HCT116 (cell line): ENCODE measurements at regions not wholly inside any gene's neighbourhood (a gene's known extent, or its start where the extent isn't known, plus 50 kb on each side); places are given as distances from the start of the nearest gene placed in this dataset.

Experiments used
- ATAC-seq: fragments of 200-7000 bp; cut with Tn5 transposase; 2 replicates; pipeline ENCODE4 v1.9.1; 2020; ENCODE audit warnings: mild to moderate bottlenecking, moderate library complexity
- BruUV-seq: library from RNA; stranded (reverse); fragments of 400-500 nt; replicated peaks from 2 replicates; lab custom pipeline; 2021; lab: Mats Ljungman, UMichigan
- CTCF ChIA-PET: fragments of 300-600 bp; sonication (Branson Sonifier 250); formaldehyde crosslinking; loops from one replicate; lab custom pipeline; 2021; ENCODE audit warnings: antibody characterized with exemption; lab: Charles Lee
- POLR2A ChIA-PET: fragments of 300-600, 350-600 bp; sonication (Branson Sonifier 250); formaldehyde crosslinking; loops from one replicate; lab custom pipeline; 2021; ENCODE audit warnings: antibody characterized with exemption; lab: Charles Lee
- RAD21 ChIA-PET, 2 experiments: fragments of 300-600 bp; sonication (Branson Sonifier 250); formaldehyde crosslinking; loops; one replicate each; lab custom pipeline; 2023; ENCODE audit warnings: low total read pairs in 2 of 2; ENCODE audit not compliant: uncharacterized antibody in 2 of 2, unreplicated experiment in 2 of 2, low non-redundant PET in 1 of 2; lab: Charles Lee
- DNase-seq: peaks from one replicate; pipeline ENCODE4 v3.0.0-alpha.2; 2010; ENCODE audit warnings: low read depth, low spot score
- H2AFZ ChIP-seq: fragments of 200-600 bp; shearing (Covaris generic), sonication (generic); 2 replicates; pipeline ENCODE4 v1.6.1; 2017; ENCODE audit warnings: low read depth, mixed run types, mixed read lengths, antibody characterized with exemption, low read length; ENCODE audit not compliant: poor library complexity, severe bottlenecking
- H3K27ac ChIP-seq: 2 replicates; pipeline ENCODE4 v1.5.1; 2012; ENCODE audit warnings: low read depth, low read length
- H3K27me3 ChIP-seq: fragments of 200-600 bp; sonication (generic); 2 replicates; pipeline ENCODE4 v1.6.1; 2016; ENCODE audit warnings: mixed run types, low read length, mixed read lengths; ENCODE audit not compliant: insufficient read depth
- H3K36me3 ChIP-seq, 2 experiments: fragments of 200-500 bp in 1 of 2; fragments of 200-600 bp in 1 of 2; sonication (Bioruptor generic) in 1 of 2; sonication (generic) in 1 of 2; 2 replicates each; pipeline versions ENCODE4 v1.5.1 to v1.6.1; 2014 to 2016; ENCODE audit warnings: low read length in 2 of 2, inconsistent platforms in 1 of 2, mixed read lengths in 1 of 2, mixed run types in 1 of 2; ENCODE audit not compliant: insufficient read depth in 2 of 2, control insufficient read depth in 1 of 2
- H3K4me1 ChIP-seq, 2 experiments: fragments of 200-600 bp in 1 of 2; sonication (generic) in 1 of 2; 2 replicates each; pipeline versions ENCODE4 v1.5.1 to v1.6.1; 2012 to 2017; ENCODE audit warnings: low read length in 2 of 2, inconsistent platforms in 1 of 2, mild to moderate bottlenecking in 1 of 2, mixed read lengths in 1 of 2, mixed run types in 1 of 2, moderate library complexity in 1 of 2; ENCODE audit not compliant: insufficient read depth in 2 of 2, control insufficient read depth in 1 of 2
- H3K4me2 ChIP-seq: fragments of 200-600 bp; sonication (generic); 2 replicates; pipeline ENCODE4 v1.6.1; 2017; ENCODE audit warnings: mixed run types, low read length, mixed read lengths
- H3K4me3 ChIP-seq, 2 experiments: fragments of 200-600 bp in 1 of 2; sonication (generic) in 1 of 2; replicated peaks in 1 of 2; 2 replicates each; pipeline ENCODE4 v1.5.1; 2011 to 2016; ENCODE audit warnings: low read length in 2 of 2, control low read depth in 1 of 2, low read depth in 1 of 2, mild to moderate bottlenecking in 1 of 2, mixed read lengths in 1 of 2, mixed run types in 1 of 2
- H3K79me2 ChIP-seq: fragments of 200-600 bp; sonication (generic); 2 replicates; pipeline ENCODE4 v1.6.1; 2017; ENCODE audit warnings: mild to moderate bottlenecking, mixed run types, low read length, moderate library complexity, mixed read lengths; ENCODE audit not compliant: insufficient read depth
- H3K9ac ChIP-seq: fragments of 200-600 bp; sonication (generic); 2 replicates; pipeline ENCODE4 v1.6.1; 2016; ENCODE audit warnings: low read length, mixed read lengths
- H3K9me2 ChIP-seq: fragments of 200-600 bp; sonication (generic), shearing (Covaris generic); 2 replicates; pipeline ENCODE4 v1.6.1; 2017; ENCODE audit warnings: mixed run types, mild to moderate bottlenecking, moderate library complexity; ENCODE audit not compliant: insufficient read depth
- H3K9me3 ChIP-seq, 2 experiments: fragments of 200-500 bp in 1 of 2; fragments of 200-600 bp in 1 of 2; sonication (Bioruptor generic) in 1 of 2; sonication (generic) in 1 of 2; 2 replicates each; pipeline ENCODE4 v1.6.1; 2014 to 2017; ENCODE audit warnings: low read length in 2 of 2, mixed read lengths in 2 of 2, inconsistent platforms in 1 of 2, low read depth in 1 of 2, mild to moderate bottlenecking in 1 of 2, mixed run types in 1 of 2, moderate library complexity in 1 of 2; ENCODE audit not compliant: control insufficient read depth in 1 of 2, insufficient read depth in 1 of 2
- H4K20me1 ChIP-seq: fragments of 200-600 bp; sonication (generic), shearing (Covaris generic); 2 replicates; pipeline ENCODE4 v1.6.1; 2017; ENCODE audit warnings: mixed run types, mild to moderate bottlenecking, moderate library complexity; ENCODE audit not compliant: insufficient read depth
- CEBPB ChIP-seq: IDR thresholded peaks from 2 replicates; pipeline ENCODE4 v1.6.1; 2012; ENCODE audit warnings: low read depth
- CTCF ChIP-seq, 3 experiments: fragments of 200-600 bp in 1 of 3; sonication (generic) in 1 of 3; IDR thresholded peaks in 2 of 3; conservative IDR thresholded peaks in 1 of 3; 2 replicates each; pipeline ENCODE4 v1.5.1; 2012 to 2017; ENCODE audit warnings: low read depth in 2 of 3, low read length in 2 of 3, antibody characterized with exemption in 1 of 3, borderline replicate concordance in 1 of 3, control low read depth in 1 of 3, mild to moderate bottlenecking in 1 of 3, mixed read lengths in 1 of 3, mixed run types in 1 of 3, moderate library complexity in 1 of 3; ENCODE audit not compliant: insufficient read depth in 1 of 3
- ELF1 ChIP-seq: IDR thresholded peaks from 2 replicates; pipeline ENCODE4 v1.6.1; 2012; ENCODE audit warnings: low read depth, borderline replicate concordance
- EZH2 ChIP-seq: fragments of 200-600 bp; sonication (generic); IDR thresholded peaks from 2 replicates; pipeline ENCODE4 v1.6.1; 2017; ENCODE audit warnings: antibody characterized with exemption, mixed run types
- EZH2phosphoT487 ChIP-seq: fragments of 200-600 bp; IDR thresholded peaks from 2 replicates; pipeline ENCODE4 v1.6.1; 2018; ENCODE audit warnings: antibody characterized with exemption, borderline replicate concordance
- POLR2A ChIP-seq: IDR thresholded peaks from 2 replicates; pipeline ENCODE4 v1.7.0; 2011; ENCODE audit warnings: borderline replicate concordance; ENCODE audit not compliant: insufficient read depth, insufficient read length; ENCODE audit errors: extremely low read depth
- REST ChIP-seq: IDR thresholded peaks from 2 replicates; pipeline ENCODE4 v1.6.1; 2012; ENCODE audit warnings: low read depth
- SIN3A ChIP-seq: IDR thresholded peaks from 2 replicates; pipeline ENCODE4 v1.6.1; 2012; ENCODE audit warnings: low read depth
- SRF ChIP-seq: IDR thresholded peaks from 2 replicates; pipeline ENCODE4 v1.6.1; 2012; ENCODE audit warnings: low read depth
- TCF7L2 ChIP-seq: IDR thresholded peaks from 2 replicates; pipeline ENCODE4 v1.7.0; 2011; ENCODE audit warnings: borderline replicate concordance, inconsistent platforms; ENCODE audit not compliant: insufficient read depth, insufficient read length; ENCODE audit errors: extremely low read depth
- YY1 ChIP-seq: IDR thresholded peaks from 2 replicates; pipeline ENCODE4 v1.6.1; 2011; ENCODE audit warnings: low read length, low read depth, moderate library complexity, mild to moderate bottlenecking; ENCODE audit not compliant: insufficient replicate concordance; ENCODE audit errors: extremely low read depth
- ZBTB33 ChIP-seq: IDR thresholded peaks from 2 replicates; pipeline ENCODE4 v1.6.1; 2011; ENCODE audit warnings: mild to moderate bottlenecking, low read length, moderate library complexity; ENCODE audit not compliant: insufficient replicate concordance; ENCODE audit errors: extremely low read depth
- ZFX ChIP-seq: fragments of 450-650 bp; IDR thresholded peaks from 2 replicates; pipeline ENCODE4 v1.6.1; 2017
- ZNF274 ChIP-seq: fragments of 200-500 bp; sonication (Bioruptor generic); IDR thresholded peaks from 2 replicates; pipeline ENCODE4 v1.6.1; 2014; ENCODE audit warnings: mild to moderate bottlenecking, low read depth, low read length, inconsistent platforms
- intact Hi-C: fragments of 100-400 bp; cut with micrococcal nuclease; formaldehyde crosslinking; loops from 2 replicates; pipeline ENCODE4 v1.10.0; 2022
- TF ChIP-seq, protein P1 (sequence below): IDR thresholded peaks from 2 replicates; pipeline ENCODE4 v1.6.1; 2012

GRCh38 chr6:86017236-86017635 is 374.6 kb upstream of the SYNCRIP start:
- BruUV-seq = no TSS peak
- ChIA-PET RAD21 (no interaction called here), POLR2A (no interaction called here), CTCF (no interaction called here)
- DNase-seq = no peak
- no peak for TF ChIP-seq POLR2A
- TF ChIP-seq EZH2 = no peak
- TF ChIP-seq EZH2phosphoT487 = no peak
- TF ChIP-seq ELF1 = no peak
- no peak for TF ChIP-seq CTCF (IDR thresholded peaks at IDR 0.05 in 2 of 3, conservative IDR thresholded peaks at IDR 0.05 in 1 of 3; ENCODE audit: borderline replicate concordance in 1 of 3, insufficient read depth in 1 of 3, low read depth in 2 of 3, low read length in 2 of 3)
- no peak for TF ChIP-seq SRF
- no peak for TF ChIP-seq REST
- TF ChIP-seq ZFX = no peak
- no peak for TF ChIP-seq ZBTB33
- TF ChIP-seq, protein P1, sequence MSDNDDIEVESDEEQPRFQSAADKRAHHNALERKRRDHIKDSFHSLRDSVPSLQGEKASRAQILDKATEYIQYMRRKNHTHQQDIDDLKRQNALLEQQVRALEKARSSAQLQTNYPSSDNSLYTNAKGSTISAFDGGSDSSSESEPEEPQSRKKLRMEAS = no peak
- no peak for TF ChIP-seq SIN3A
- no peak for TF ChIP-seq TCF7L2
- no peak for TF ChIP-seq ZNF274
- TF ChIP-seq CEBPB = no peak
- no peak for TF ChIP-seq YY1
- Histone ChIP-seq H3K36me3 (no peaks in the 10 kb centered on the region), H3K4me1 (no peaks in the 10 kb centered on the region), H3K9me2 (no peaks in the 10 kb centered on the region), H3K4me3 (no peak overlapping the region), H3K4me2 (no peak overlapping the region), H3K9ac (no peak overlapping the region), H4K20me1 (no peaks in the 10 kb centered on the region), H3K9me3 (no peaks in the 10 kb centered on the region), H3K27ac (no peak overlapping the region), H3K79me2 (no peaks in the 10 kb centered on the region), H3K27me3 (0 out of 2 replicates have a peak, but pooled peaks cover 5% of the 10 kb centered on the region), H2AFZ (no peak overlapping the region)
- ATAC-seq = no peak
- intact Hi-C loops = no loop called here
